ENCODE measurements at regions not wholly inside any gene's neighbourhood (a gene's known extent, or its start where the extent isn't known, plus 50 kb on each side); places are given as distances from the start of the nearest gene placed in this dataset.
"Not testable (repeated sequence)": the region's sequence is repeated elsewhere in the genome, so short reads cannot be mapped to it uniquely, and the experiment has no call there.

GRCh38 chr1:146673729-146674299, 264.3 kb upstream of the NBPF12 start:
- not testable (repeated sequence) for TF ChIP-seq YY1 (IDR thresholded peaks at IDR 0.05; ENCODE audit: low read depth); TAF1 (IDR thresholded peaks at IDR 0.05; ENCODE audit: borderline replicate concordance, low read depth, low read length); POLR2AphosphoS5 (IDR thresholded peaks at IDR 0.05; ENCODE audit: low read depth, low read length)
- TF ChIP-seq, protein P1, sequence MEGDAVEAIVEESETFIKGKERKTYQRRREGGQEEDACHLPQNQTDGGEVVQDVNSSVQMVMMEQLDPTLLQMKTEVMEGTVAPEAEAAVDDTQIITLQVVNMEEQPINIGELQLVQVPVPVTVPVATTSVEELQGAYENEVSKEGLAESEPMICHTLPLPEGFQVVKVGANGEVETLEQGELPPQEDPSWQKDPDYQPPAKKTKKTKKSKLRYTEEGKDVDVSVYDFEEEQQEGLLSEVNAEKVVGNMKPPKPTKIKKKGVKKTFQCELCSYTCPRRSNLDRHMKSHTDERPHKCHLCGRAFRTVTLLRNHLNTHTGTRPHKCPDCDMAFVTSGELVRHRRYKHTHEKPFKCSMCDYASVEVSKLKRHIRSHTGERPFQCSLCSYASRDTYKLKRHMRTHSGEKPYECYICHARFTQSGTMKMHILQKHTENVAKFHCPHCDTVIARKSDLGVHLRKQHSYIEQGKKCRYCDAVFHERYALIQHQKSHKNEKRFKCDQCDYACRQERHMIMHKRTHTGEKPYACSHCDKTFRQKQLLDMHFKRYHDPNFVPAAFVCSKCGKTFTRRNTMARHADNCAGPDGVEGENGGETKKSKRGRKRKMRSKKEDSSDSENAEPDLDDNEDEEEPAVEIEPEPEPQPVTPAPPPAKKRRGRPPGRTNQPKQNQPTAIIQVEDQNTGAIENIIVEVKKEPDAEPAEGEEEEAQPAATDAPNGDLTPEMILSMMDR (IDR thresholded peaks at IDR 0.05), result not testable (repeated sequence)
- TF ChIP-seq, protein P2, sequence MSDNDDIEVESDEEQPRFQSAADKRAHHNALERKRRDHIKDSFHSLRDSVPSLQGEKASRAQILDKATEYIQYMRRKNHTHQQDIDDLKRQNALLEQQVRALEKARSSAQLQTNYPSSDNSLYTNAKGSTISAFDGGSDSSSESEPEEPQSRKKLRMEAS (IDR thresholded peaks at IDR 0.05; ENCODE audit: low read depth), result not testable (repeated sequence)

Data from SK-N-SH (cell line).